ENCODE measurements at regions not wholly inside any gene's neighbourhood (a gene's known extent, or its start where the extent isn't known, plus 50 kb on each side); places are given as distances from the start of the nearest gene placed in this dataset.

DNA sequence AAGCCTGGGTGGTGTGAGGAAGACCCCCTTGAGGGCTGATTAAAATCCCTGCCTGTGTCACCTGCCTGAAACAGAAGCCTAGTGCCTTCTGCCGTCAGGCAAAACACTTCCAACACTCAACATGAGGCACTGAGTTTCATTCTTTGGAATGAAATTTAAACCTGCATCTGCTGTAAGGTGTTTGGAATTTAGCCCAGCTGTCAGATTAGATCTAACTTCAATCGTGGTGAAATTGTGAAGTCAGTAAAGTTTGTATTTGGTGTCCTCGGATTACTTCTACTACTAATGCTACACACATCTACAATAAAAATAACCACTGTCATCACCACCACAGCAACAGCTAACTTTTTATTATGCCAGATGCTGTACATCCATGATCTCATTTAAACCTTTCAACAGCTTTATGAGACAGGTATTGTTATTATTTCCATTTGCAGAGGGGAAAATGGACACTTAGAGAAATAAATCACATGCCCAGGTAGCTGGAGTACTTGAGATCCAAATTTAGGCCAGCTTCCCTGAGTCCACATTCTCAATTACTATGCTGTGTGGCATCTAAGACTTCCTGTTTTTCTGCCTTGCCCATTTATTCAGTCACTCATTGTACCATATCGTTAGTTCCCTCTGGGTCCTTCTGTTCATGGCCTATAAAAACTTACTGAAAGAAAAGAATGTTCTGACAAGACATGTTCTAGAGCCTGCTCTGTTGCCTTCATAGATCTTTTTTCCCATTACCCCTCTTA is 98.2 kb upstream of the GCFC2 start:
- peak overlapping the region in 3 of 4 donors; percentile 1 to 22 (median 18) for H3K27ac ChIP-seq
- TF ChIP-seq POLR2A (IDR thresholded peaks at IDR 0.05) = no peak
- TF ChIP-seq, protein P1, sequence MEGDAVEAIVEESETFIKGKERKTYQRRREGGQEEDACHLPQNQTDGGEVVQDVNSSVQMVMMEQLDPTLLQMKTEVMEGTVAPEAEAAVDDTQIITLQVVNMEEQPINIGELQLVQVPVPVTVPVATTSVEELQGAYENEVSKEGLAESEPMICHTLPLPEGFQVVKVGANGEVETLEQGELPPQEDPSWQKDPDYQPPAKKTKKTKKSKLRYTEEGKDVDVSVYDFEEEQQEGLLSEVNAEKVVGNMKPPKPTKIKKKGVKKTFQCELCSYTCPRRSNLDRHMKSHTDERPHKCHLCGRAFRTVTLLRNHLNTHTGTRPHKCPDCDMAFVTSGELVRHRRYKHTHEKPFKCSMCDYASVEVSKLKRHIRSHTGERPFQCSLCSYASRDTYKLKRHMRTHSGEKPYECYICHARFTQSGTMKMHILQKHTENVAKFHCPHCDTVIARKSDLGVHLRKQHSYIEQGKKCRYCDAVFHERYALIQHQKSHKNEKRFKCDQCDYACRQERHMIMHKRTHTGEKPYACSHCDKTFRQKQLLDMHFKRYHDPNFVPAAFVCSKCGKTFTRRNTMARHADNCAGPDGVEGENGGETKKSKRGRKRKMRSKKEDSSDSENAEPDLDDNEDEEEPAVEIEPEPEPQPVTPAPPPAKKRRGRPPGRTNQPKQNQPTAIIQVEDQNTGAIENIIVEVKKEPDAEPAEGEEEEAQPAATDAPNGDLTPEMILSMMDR (IDR thresholded peaks at IDR 0.05 in 4 of 5, conservative IDR thresholded peaks at IDR 0.05 in 1 of 5) = no peak
- H3K27me3 ChIP-seq = no peaks in the 10 kb centered on the region
- no peaks in the 10 kb centered on the region for H3K36me3 ChIP-seq
- ATAC-seq (peak; percentile 69 to 88), DNase-seq (peak in 1 of 2 donors; percentile 20)
- intact Hi-C loops (cut with DNase I; ENCODE audit: low total_unique reads) (no loop called here), in situ Hi-C loops (cut with MboI; ENCODE audit: low sequenced_read_pairs in 4 of 4) (no loop called here)
- H3K4me3 ChIP-seq = no peak overlapping the region
- H3K9me3 ChIP-seq = no peaks in the 10 kb centered on the region
- peaks cover 4 to 6% of the 10 kb centered on the region in 2 donors for H3K4me1 ChIP-seq

DNA sequence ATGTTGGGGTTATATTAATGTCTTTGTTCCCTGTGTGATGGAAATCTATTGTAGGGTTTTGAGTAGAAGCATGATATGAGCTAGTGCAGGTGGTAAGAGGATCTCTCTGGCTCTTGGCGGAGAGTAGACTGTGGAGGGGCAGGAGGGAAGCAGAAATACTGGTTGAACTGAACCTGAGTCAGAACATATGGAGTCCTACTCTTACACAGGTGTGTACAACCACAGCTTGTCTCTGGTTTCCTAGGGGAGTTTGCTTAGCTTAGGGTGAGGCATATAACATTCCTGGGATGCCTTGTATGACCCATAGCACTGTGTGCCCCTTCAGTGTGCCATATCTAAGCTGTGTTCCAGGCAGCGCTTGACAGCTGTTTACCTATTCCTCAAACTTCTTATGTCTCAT is 97.3 kb upstream of the GCFC2 start:
- Histone ChIP-seq H3K4me3 (no peak overlapping the region), H3K27ac (peak overlapping the region in 1 of 4 donors; percentile 22), H3K4me1 (peaks cover 4 to 6% of the 10 kb centered on the region in 2 donors), H3K36me3 (no peaks in the 10 kb centered on the region), H3K27me3 (no peaks in the 10 kb centered on the region), H3K9me3 (no peaks in the 10 kb centered on the region)
- intact Hi-C loops (cut with DNase I; ENCODE audit: low total_unique reads) = no loop called here
- no peak for ATAC-seq
- DNase-seq = no peak
- in situ Hi-C loops (cut with MboI; ENCODE audit: low sequenced_read_pairs in 4 of 4) = no loop called here
- no peak for TF ChIP-seq POLR2A (IDR thresholded peaks at IDR 0.05)
- TF ChIP-seq, protein P1 (IDR thresholded peaks at IDR 0.05 in 4 of 5, conservative IDR thresholded peaks at IDR 0.05 in 1 of 5) = no peak

DNA sequence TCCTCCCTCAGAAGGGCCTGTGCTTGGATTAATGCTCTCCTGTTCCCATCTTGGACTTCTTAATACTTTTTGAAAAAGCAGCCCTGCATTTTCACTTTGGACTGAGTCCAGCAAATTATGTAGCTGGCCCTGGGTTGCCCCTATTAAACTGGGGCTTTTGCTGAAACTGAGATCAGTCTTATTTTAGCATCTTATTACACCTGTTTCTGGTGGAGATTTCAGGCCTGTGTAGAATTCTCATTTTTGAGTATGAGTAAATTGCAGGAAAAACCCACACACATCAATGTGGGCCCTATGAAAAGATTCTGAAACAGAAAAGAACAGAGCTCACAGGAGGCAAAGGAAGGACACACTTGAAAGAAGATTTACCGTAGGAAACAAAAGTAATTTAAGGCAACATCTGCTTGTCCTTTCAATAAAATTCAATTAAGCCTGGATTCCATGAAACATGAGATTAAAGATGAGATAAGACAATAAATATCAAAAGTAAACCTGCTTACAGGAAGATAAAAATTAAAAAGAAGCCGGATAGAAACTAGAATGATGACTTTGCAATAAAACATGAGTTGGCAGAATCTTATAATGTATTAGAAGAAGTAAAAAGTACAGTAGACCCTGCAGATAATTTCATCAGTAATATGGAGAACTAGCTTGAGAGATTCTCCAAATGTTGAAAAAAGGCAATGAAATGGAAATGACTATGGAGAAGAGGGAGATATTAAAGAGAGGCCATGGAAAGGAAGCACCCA is 90.7 kb upstream of the GCFC2 start:
- no peak for ATAC-seq
- Histone ChIP-seq H3K27me3 (no peaks in the 10 kb centered on the region), H3K4me1 (no peaks in the 10 kb centered on the region), H3K27ac (no peak overlapping the region), H3K36me3 (no peaks in the 10 kb centered on the region), H3K9me3 (no peaks in the 10 kb centered on the region), H3K4me3 (no peak overlapping the region)
- TF ChIP-seq, protein P1 (IDR thresholded peaks at IDR 0.05 in 4 of 5, conservative IDR thresholded peaks at IDR 0.05 in 1 of 5) = no peak
- no peak for TF ChIP-seq POLR2A (IDR thresholded peaks at IDR 0.05)
- DNase-seq = no peak
- in situ Hi-C loops (cut with MboI; ENCODE audit: low sequenced_read_pairs in 4 of 4) (no loop called here), intact Hi-C loops (cut with DNase I; ENCODE audit: low total_unique reads) (no loop called here)

DNA sequence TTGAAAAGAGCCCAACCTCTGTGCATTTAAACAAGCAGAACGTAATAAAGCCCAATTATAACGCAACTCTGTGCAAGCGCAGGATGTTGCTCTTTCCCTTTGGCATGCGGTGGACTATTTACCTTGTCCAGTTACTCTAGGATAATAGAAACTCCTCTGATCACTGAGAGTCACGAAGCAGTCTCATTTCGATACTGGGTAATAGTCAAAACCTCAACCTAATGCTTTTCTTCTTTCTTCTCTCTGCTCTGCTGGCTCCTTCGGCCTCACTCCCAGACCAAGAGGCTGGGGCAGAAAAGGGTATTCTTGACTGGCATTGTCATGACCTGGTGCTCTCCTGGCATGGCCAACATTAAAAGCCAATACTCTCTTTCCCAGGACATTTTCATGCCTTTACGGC is 89.7 kb upstream of the GCFC2 start:
- intact Hi-C loops (cut with DNase I; ENCODE audit: low total_unique reads) = no loop called here
- no peak for ATAC-seq
- no peak overlapping the region for H3K27ac ChIP-seq
- no peaks in the 10 kb centered on the region for H3K4me1 ChIP-seq
- in situ Hi-C loops (cut with MboI; ENCODE audit: low sequenced_read_pairs in 4 of 4) = no loop called here
- no peak overlapping the region for H3K4me3 ChIP-seq
- H3K36me3 ChIP-seq = no peaks in the 10 kb centered on the region
- no peak for DNase-seq
- H3K27me3 ChIP-seq = no peaks in the 10 kb centered on the region
- TF ChIP-seq, protein P1 (IDR thresholded peaks at IDR 0.05 in 4 of 5, conservative IDR thresholded peaks at IDR 0.05 in 1 of 5) = no peak
- TF ChIP-seq POLR2A (IDR thresholded peaks at IDR 0.05) = no peak
- no peaks in the 10 kb centered on the region for H3K9me3 ChIP-seq
